K562 (cell line): ENCODE measurements at regions not wholly inside any gene's neighbourhood (a gene's known extent, or its start where the extent isn't known, plus 50 kb on each side); places are given as distances from the start of the nearest gene placed in this dataset.
A peak's percentile ranks its signal among the peaks of the same experiment; 100 is the strongest.

Experiments used
- ATAC-seq: fragments of 200-7000 bp; cut with Tn5 transposase; 3 replicates; pipeline ENCODE4 v1.9.1; 2020; ENCODE audit warnings: moderate library complexity
- BruUV-seq: library from RNA; stranded (reverse); fragments of 400-500 nt; replicated peaks from 2 replicates; lab custom pipeline; 2021; lab: Mats Ljungman, UMichigan
- CTCF ChIA-PET: fragments of 300-600 bp; formaldehyde crosslinking; extraction: SDS; loops from one replicate; lab custom pipeline; 2021; ENCODE audit warnings: low intra/inter-chr PET ratio; lab: Yijun Ruan, JAX
- POLR2A ChIA-PET: fragments of 300-600, 350-650 bp; sonication (Branson Sonifier 250); formaldehyde crosslinking; extraction: SDS; loops from one replicate; lab custom pipeline; 2021; ENCODE audit warnings: antibody characterized with exemption, inconsistent platforms; lab: Yijun Ruan, JAX
- DNase-seq, 4 experiments: peaks; one replicate each; pipeline versions ENCODE4 v3.0.0 to v3.0.0-alpha.2; 2011 to 2018; ENCODE audit warnings: low spot score in 3 of 4, mixed read lengths in 3 of 4; ENCODE audit errors: extremely low read depth in 1 of 4
- FAIRE-seq: peaks from 2 replicates; lab custom pipeline; 2011; peaks lifted over from hg19 to GRCh38; lab: Jason Lieb, UNC
- H2AFZ ChIP-seq: 2 replicates; pipeline ENCODE4 v1.6.0; 2011; ENCODE audit warnings: low read depth, low read length, control low read depth, inconsistent platforms
- H3K27ac ChIP-seq: fragments of 200-600 bp; 3 replicates; pipeline ENCODE4 v1.8.0; 2011; ENCODE audit warnings: low read depth, mild to moderate bottlenecking, control low read depth, inconsistent platforms, low read length, moderate library complexity, mixed read lengths; ENCODE audit errors: extremely low read depth
- H3K27me3 ChIP-seq, 2 experiments: fragments of 300-600 bp in 1 of 2; 2 replicates in 1 of 2; 3 replicates in 1 of 2; pipeline versions ENCODE4 v1.6.0 to v1.8.0; 2011; ENCODE audit warnings: inconsistent platforms in 2 of 2, low read length in 2 of 2, mild to moderate bottlenecking in 1 of 2, mixed read lengths in 1 of 2, moderate library complexity in 1 of 2; ENCODE audit not compliant: control insufficient read depth in 2 of 2, insufficient read depth in 2 of 2
- H3K36me3 ChIP-seq: fragments of 300-600 bp; 3 replicates; pipeline ENCODE4 v1.8.0; 2011; ENCODE audit warnings: mild to moderate bottlenecking, low read length, inconsistent platforms; ENCODE audit not compliant: control insufficient read depth, insufficient read depth
- H3K4me1 ChIP-seq, 2 experiments: fragments of 200-600 bp in 1 of 2; replicated peaks in 1 of 2; 2 replicates in 1 of 2; 3 replicates in 1 of 2; pipeline versions ENCODE4 v1.5.1 to v1.8.0; 2011; ENCODE audit warnings: inconsistent platforms in 2 of 2, low read length in 2 of 2, mild to moderate bottlenecking in 1 of 2, mixed read lengths in 1 of 2, moderate library complexity in 1 of 2; ENCODE audit not compliant: control insufficient read depth in 2 of 2, insufficient read depth in 2 of 2
- H3K4me2 ChIP-seq: 2 replicates; pipeline ENCODE4 v1.6.1; 2011; ENCODE audit warnings: low read length, control low read depth, inconsistent platforms, mixed read lengths; ENCODE audit not compliant: insufficient read depth
- H3K4me3 ChIP-seq: fragments of 200-600 bp; sonication (generic), shearing (Covaris generic); 2 replicates; pipeline ENCODE4 v1.5.1; 2016; ENCODE audit warnings: control low read depth, inconsistent platforms
- H3K79me2 ChIP-seq: fragments of 200-600 bp; 3 replicates; pipeline ENCODE4 v1.8.0; 2011; ENCODE audit warnings: low read length, inconsistent platforms; ENCODE audit not compliant: control insufficient read depth, insufficient read depth
- H3K9ac ChIP-seq, 2 experiments: 2 replicates each; pipeline versions ENCODE4 v1.6.0 to v1.6.1; 2011; ENCODE audit warnings: low read depth in 2 of 2, low read length in 2 of 2, control low read depth in 1 of 2, inconsistent platforms in 1 of 2, mild to moderate bottlenecking in 1 of 2, mixed read lengths in 1 of 2; ENCODE audit not compliant: insufficient read depth in 1 of 2
- H3K9me1 ChIP-seq: one replicate; pipeline ENCODE4 v1.6.0; 2011; ENCODE audit warnings: inconsistent platforms, mild to moderate bottlenecking, low read length, moderate library complexity; ENCODE audit not compliant: control insufficient read depth, insufficient read depth
- H3K9me3 ChIP-seq: replicated peaks from 2 replicates; pipeline ENCODE4 v1.5.1; 2011; ENCODE audit warnings: low read depth, low read length, inconsistent platforms; ENCODE audit not compliant: control insufficient read depth, insufficient read depth
- H4K20me1 ChIP-seq: replicated peaks from 2 replicates; pipeline ENCODE4 v1.6.1; 2011; ENCODE audit warnings: low read length, inconsistent platforms, mixed read lengths; ENCODE audit not compliant: control insufficient read depth, insufficient read depth
- ATF1 ChIP-seq, 2 experiments: fragments of 450-650 bp in 1 of 2; IDR thresholded peaks; 2 replicates each; pipeline ENCODE4 v1.6.1; 2016; ENCODE audit warnings: missing compliant biosample characterization in 1 of 2, missing genetic modification characterization in 1 of 2
- ATF3 ChIP-seq, 2 experiments: fragments of 450-650 bp in 1 of 2; sonication (generic) in 1 of 2; formaldehyde crosslinking in 1 of 2; IDR thresholded peaks in 1 of 2; conservative IDR thresholded peaks in 1 of 2; 2 replicates each; pipeline versions ENCODE4 v1.6.1 to v1.8.1; 2016 to 2023; ENCODE audit warnings: mild to moderate bottlenecking in 2 of 2, moderate library complexity in 2 of 2, inconsistent platforms in 1 of 2, missing genetic modification reagents in 1 of 2
- CBFA2T2 ChIP-seq: fragments of 450-650 bp; conservative IDR thresholded peaks from 2 replicates; pipeline ENCODE4 v1.6.1; 2017; ENCODE audit warnings: mild to moderate bottlenecking
- CBFA2T3 ChIP-seq: fragments of 450-650 bp; IDR thresholded peaks from 2 replicates; pipeline ENCODE4 v1.6.1; 2017
- CREB1 ChIP-seq, 2 experiments: sonication (generic) in 1 of 2; formaldehyde crosslinking in 1 of 2; IDR thresholded peaks; 2 replicates each; pipeline versions ENCODE4 v1.6.1 to v1.8.0; 2012 to 2022; ENCODE audit warnings: inconsistent platforms in 1 of 2, mild to moderate bottlenecking in 1 of 2, missing genetic modification reagents in 1 of 2, moderate library complexity in 1 of 2
- CXXC5 ChIP-seq: fragments of 250-450 bp; sonication (Bioruptor Pico); IDR thresholded peaks from 2 replicates; pipeline ENCODE4 v1.8.0; 2022; ENCODE audit warnings: inconsistent platforms, mild to moderate bottlenecking, moderate library complexity
- FOSL1 ChIP-seq: fragments of 200-800 bp; sonication (Bioruptor generic); conservative IDR thresholded peaks from 2 replicates; pipeline ENCODE4 v1.6.1; 2016; ENCODE audit warnings: missing genetic modification characterization, missing compliant biosample characterization
- JUND ChIP-seq, 2 experiments: IDR thresholded peaks; 2 replicates in 1 of 2; 3 replicates in 1 of 2; pipeline ENCODE4 v1.6.1; 2011; ENCODE audit warnings: borderline replicate concordance in 2 of 2, low read depth in 2 of 2, low read length in 2 of 2, improper control_type of control experiment in 1 of 2, missing biosample characterization in 1 of 2, missing genetic modification characterization in 1 of 2, missing genetic modification reagents in 1 of 2
- KAT7 ChIP-seq: sonication (generic); formaldehyde crosslinking; IDR thresholded peaks from 2 replicates; pipeline ENCODE4 v1.8.0; 2022; ENCODE audit warnings: missing genetic modification reagents, mild to moderate bottlenecking, borderline replicate concordance
- RCOR1 ChIP-seq, 2 experiments: IDR thresholded peaks; 2 replicates each; pipeline ENCODE4 v1.6.1; 2012; ENCODE audit warnings: low read depth in 2 of 2, low read length in 2 of 2, borderline replicate concordance in 1 of 2, improper control_type of control experiment in 1 of 2
- SMC3 ChIP-seq: conservative IDR thresholded peaks from 2 replicates; pipeline ENCODE4 v1.6.1; 2011; ENCODE audit warnings: low read depth, low read length, improper control_type of control experiment; ENCODE audit not compliant: insufficient read depth
- TEAD4 ChIP-seq, 2 experiments: sonication (generic) in 1 of 2; formaldehyde crosslinking in 1 of 2; IDR thresholded peaks; 2 replicates each; pipeline versions ENCODE4 v1.6.1 to v1.8.0; 2012 to 2022; ENCODE audit warnings: borderline replicate concordance in 1 of 2, inconsistent platforms in 1 of 2, low read length in 1 of 2, mild to moderate bottlenecking in 1 of 2, missing genetic modification reagents in 1 of 2
- ZNF12 ChIP-seq: sonication (generic); formaldehyde crosslinking; IDR thresholded peaks from 2 replicates; pipeline ENCODE4 v1.4.0; 2020; ENCODE audit warnings: mild to moderate bottlenecking, missing genetic modification reagents
- WGBS: fragments of 100-300 bp; shearing (Covaris generic); methylation state at CpG from one replicate; pipeline ENCODE4 v1.1.6; 2016; ENCODE audit warnings: low coverage, mixed read lengths; ENCODE audit not compliant: insufficient coverage; ENCODE audit errors: missing lambda C conversion rate; 5-methylcytosine and 5-hydroxymethylcytosine counted together
- in situ Hi-C: fragments of 300-500 bp; cut with MboI; formaldehyde crosslinking; loops from 4 replicates; pipeline ENCODE4 v1.15.0; 2018; ENCODE audit warnings: inconsistent platforms, mixed read lengths
- intact Hi-C: fragments of 100-400 bp; cut with micrococcal nuclease; formaldehyde crosslinking; loops from 2 replicates; pipeline ENCODE4 v1.14.2; 2022
- TF ChIP-seq, protein P1 (sequence below): IDR thresholded peaks from 2 replicates; pipeline ENCODE4 v1.6.1; 2016; ENCODE audit warnings: missing genetic modification characterization, missing compliant biosample characterization
- TF ChIP-seq, protein P2 (sequence below): fragments of 200-400 bp; formaldehyde crosslinking; IDR thresholded peaks from 2 replicates; pipeline ENCODE4 v1.6.1; 2017; ENCODE audit warnings: mild to moderate bottlenecking, low read depth, low read length, moderate library complexity

DNA sequence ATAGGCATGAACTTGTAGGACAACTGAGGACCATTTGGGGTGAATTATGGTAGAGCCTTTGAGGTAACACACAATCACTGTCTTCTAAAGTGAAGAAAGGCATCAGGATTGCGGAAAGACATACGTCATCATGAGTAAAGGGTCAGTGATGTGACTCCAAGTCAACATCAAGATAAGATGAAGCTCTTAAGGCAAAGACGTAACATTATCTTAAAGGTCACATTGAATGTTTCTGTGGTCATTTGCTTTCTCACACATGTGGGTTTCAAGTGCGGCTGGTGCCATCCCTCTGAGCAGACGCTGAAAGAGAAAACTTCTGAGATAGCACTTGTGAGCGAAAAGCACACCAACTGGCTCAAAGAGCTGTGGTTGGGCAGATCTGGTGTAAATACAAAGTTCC is 63.3 kb upstream of the GRAMD2B start:
- no peak for FAIRE-seq
- Histone ChIP-seq H3K4me1 (peaks cover 0 to 2% of the 10 kb centered on the region in 2 experiments; a peak in 1 of 5 replicates), H3K9ac (no peak overlapping the region), H3K79me2 (no peaks in the 10 kb centered on the region), H4K20me1 (no peaks in the 10 kb centered on the region), H3K4me3 (no peak overlapping the region), H3K27ac (no peak overlapping the region), H3K27me3 (no peaks in the 10 kb centered on the region), H3K9me1 (no peaks in the 10 kb centered on the region), H2AFZ (no peak overlapping the region), H3K4me2 (no peak overlapping the region), H3K9me3 (no peaks in the 10 kb centered on the region), H3K36me3 (no peaks in the 10 kb centered on the region)
- intact Hi-C loops, result loop anchor here (10.0 kb wide), 1 partner anchor 445 kb away; no protein-coding TSS in a partner anchor
- POLR2A ChIA-PET, result interaction anchor here (1.4 kb wide), 1 partner anchor 11 kb away, joined by 4 read pairs; no protein-coding TSS in a partner anchor
- no TSS peak for BruUV-seq
- in situ Hi-C loops, result no loop called here
- 12% methylated on average over 6 of the region's 6 CpGs for WGBS
- no peak for ATAC-seq
- CTCF ChIA-PET, result no interaction called here
- DNase-seq, result no peak
- no peak for TF ChIP-seq ATF1 (CRISPR knock-in tag; IDR thresholded peaks at IDR 0.05)
- peak; percentile 74 for TF ChIP-seq ATF1 (tag; IDR thresholded peaks at IDR 0.05)
- no peak for TF ChIP-seq KAT7 (CRISPR knock-in tag)
- TF ChIP-seq, protein P1, sequence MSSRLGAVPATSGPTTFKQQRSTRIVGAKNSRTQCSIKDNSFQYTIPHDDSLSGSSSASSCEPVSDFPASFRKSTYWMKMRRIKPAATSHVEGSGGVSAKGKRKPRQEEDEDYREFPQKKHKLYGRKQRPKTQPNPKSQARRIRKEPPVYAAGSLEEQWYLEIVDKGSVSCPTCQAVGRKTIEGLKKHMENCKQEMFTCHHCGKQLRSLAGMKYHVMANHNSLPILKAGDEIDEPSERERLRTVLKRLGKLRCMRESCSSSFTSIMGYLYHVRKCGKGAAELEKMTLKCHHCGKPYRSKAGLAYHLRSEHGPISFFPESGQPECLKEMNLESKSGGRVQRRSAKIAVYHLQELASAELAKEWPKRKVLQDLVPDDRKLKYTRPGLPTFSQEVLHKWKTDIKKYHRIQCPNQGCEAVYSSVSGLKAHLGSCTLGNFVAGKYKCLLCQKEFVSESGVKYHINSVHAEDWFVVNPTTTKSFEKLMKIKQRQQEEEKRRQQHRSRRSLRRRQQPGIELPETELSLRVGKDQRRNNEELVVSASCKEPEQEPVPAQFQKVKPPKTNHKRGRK, result no peak
- TF ChIP-seq ATF3 (IDR thresholded peaks at IDR 0.05), result peak; percentile 41; the same call in 1 of the 2 replicates
- no peak for TF ChIP-seq ATF3 (CRISPR knock-in tag; conservative IDR thresholded peaks at IDR 0.05)
- 0 out of 4 replicates have a peak, but pooled peaks of 1 of the 2 experiments have one; percentile 6 for TF ChIP-seq RCOR1 (IDR thresholded peaks at IDR 0.05; ENCODE audit: borderline replicate concordance in 1 of 2, low read depth in 2 of 2, low read length in 2 of 2)
- no peak for TF ChIP-seq CREB1 (IDR thresholded peaks at IDR 0.05)
- 0 out of 2 replicates have a peak, but pooled peaks have one; percentile 31 for TF ChIP-seq CREB1 (CRISPR knock-in tag; IDR thresholded peaks at IDR 0.05)
- peak; percentile 31; the same call in 1 of the 2 replicates for TF ChIP-seq TEAD4 (IDR thresholded peaks at IDR 0.05; ENCODE audit: low read length)
- no peak for TF ChIP-seq TEAD4 (CRISPR knock-in tag; IDR thresholded peaks at IDR 0.05; ENCODE audit: borderline replicate concordance)
- peak; percentile 9; the same call in 1 of the 2 replicates for TF ChIP-seq CXXC5
- TF ChIP-seq, protein P2, sequence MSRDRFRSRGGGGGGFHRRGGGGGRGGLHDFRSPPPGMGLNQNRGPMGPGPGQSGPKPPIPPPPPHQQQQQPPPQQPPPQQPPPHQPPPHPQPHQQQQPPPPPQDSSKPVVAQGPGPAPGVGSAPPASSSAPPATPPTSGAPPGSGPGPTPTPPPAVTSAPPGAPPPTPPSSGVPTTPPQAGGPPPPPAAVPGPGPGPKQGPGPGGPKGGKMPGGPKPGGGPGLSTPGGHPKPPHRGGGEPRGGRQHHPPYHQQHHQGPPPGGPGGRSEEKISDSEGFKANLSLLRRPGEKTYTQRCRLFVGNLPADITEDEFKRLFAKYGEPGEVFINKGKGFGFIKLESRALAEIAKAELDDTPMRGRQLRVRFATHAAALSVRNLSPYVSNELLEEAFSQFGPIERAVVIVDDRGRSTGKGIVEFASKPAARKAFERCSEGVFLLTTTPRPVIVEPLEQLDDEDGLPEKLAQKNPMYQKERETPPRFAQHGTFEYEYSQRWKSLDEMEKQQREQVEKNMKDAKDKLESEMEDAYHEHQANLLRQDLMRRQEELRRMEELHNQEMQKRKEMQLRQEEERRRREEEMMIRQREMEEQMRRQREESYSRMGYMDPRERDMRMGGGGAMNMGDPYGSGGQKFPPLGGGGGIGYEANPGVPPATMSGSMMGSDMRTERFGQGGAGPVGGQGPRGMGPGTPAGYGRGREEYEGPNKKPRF, result no peak
- peak; percentile 85 for TF ChIP-seq FOSL1 (tag)
- peak; percentile 31; the same call in 1 of the 2 replicates for TF ChIP-seq CBFA2T3
- TF ChIP-seq ZNF12 (CRISPR knock-in tag), result no peak
- TF ChIP-seq JUND (IDR thresholded peaks at IDR 0.05; ENCODE audit: borderline replicate concordance, low read depth, low read length), result no peak
- peak; percentile 34; the same call in 1 of the 3 replicates for TF ChIP-seq JUND (tag; IDR thresholded peaks at IDR 0.05; ENCODE audit: borderline replicate concordance, low read depth, low read length)
- TF ChIP-seq SMC3, result no peak
- 0 out of 2 replicates have a peak, but pooled peaks have one; percentile 2 for TF ChIP-seq CBFA2T2
